ENCODE measurements at regions not wholly inside any gene's neighbourhood (a gene's known extent, or its start where the extent isn't known, plus 50 kb on each side); places are given as distances from the start of the nearest gene placed in this dataset.

DNA sequence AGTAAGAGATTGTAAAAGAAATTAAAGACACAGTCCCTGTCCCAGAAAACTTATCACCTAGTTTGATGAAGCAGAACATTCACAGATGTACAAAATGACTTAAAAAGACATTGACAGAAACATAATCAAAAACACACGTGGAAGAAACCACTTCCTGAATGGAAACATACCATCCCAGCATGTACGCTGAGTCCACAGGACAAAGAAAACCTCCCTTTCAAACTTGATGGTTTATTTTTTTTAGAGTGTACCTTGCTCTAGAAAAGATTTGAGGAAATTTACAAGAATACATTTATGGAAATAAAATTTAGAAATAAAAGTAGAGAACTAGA is 140.9 kb downstream of the PMP22 start:
- H3K36me3 ChIP-seq (ENCODE audit: control insufficient read depth in 1 of 2, insufficient read depth in 2 of 2, low read length in 2 of 2) = no peaks in the 10 kb centered on the region
- ChIA-PET CTCF (no interaction called here), POLR2A (no interaction called here), RAD21 (ENCODE audit: low non-redundant PET in 1 of 2, low total read pairs in 2 of 2, uncharacterized antibody in 2 of 2, unreplicated experiment in 2 of 2) (no interaction called here)
- H2AFZ ChIP-seq (ENCODE audit: low read depth, low read length, poor library complexity, severe bottlenecking) = no peak overlapping the region
- no TSS peak for BruUV-seq (replicated peaks)
- no peak for DNase-seq (ENCODE audit: low read depth, low spot score)
- peaks cover 31% of the 10 kb centered on the region for H3K27me3 ChIP-seq (ENCODE audit: insufficient read depth, low read length)
- no peak overlapping the region for H3K9ac ChIP-seq (ENCODE audit: low read length)
- intact Hi-C loops (cut with micrococcal nuclease) = no loop called here
- H3K9me3 ChIP-seq (ENCODE audit: control insufficient read depth in 1 of 2, insufficient read depth in 1 of 2, low read depth in 1 of 2, low read length in 2 of 2) = no peaks in the 10 kb centered on the region
- TF ChIP-seq POLR2A (IDR thresholded peaks at IDR 0.05; ENCODE audit: borderline replicate concordance, extremely low read depth, insufficient read depth, insufficient read length) (no peak), CBX3 (IDR thresholded peaks at IDR 0.05; ENCODE audit: low read depth) (no peak), SIN3A (IDR thresholded peaks at IDR 0.05; ENCODE audit: low read depth) (no peak)
- H3K9me2 ChIP-seq (ENCODE audit: insufficient read depth) = no peaks in the 10 kb centered on the region
- H3K4me2 ChIP-seq (ENCODE audit: low read length) = no peak overlapping the region
- H4K20me1 ChIP-seq (ENCODE audit: insufficient read depth) = no peaks in the 10 kb centered on the region
- H3K4me3 ChIP-seq (replicated peaks in 1 of 2; ENCODE audit: low read depth in 1 of 2, low read length in 2 of 2) = no peak overlapping the region
- ATAC-seq = no peak
- no peaks in the 10 kb centered on the region for H3K79me2 ChIP-seq (ENCODE audit: insufficient read depth, low read length)
- no peak overlapping the region for H3K27ac ChIP-seq (ENCODE audit: low read depth, low read length)
- no peaks in the 10 kb centered on the region for H3K4me1 ChIP-seq (ENCODE audit: control insufficient read depth in 1 of 2, insufficient read depth in 2 of 2, low read length in 2 of 2)

DNA sequence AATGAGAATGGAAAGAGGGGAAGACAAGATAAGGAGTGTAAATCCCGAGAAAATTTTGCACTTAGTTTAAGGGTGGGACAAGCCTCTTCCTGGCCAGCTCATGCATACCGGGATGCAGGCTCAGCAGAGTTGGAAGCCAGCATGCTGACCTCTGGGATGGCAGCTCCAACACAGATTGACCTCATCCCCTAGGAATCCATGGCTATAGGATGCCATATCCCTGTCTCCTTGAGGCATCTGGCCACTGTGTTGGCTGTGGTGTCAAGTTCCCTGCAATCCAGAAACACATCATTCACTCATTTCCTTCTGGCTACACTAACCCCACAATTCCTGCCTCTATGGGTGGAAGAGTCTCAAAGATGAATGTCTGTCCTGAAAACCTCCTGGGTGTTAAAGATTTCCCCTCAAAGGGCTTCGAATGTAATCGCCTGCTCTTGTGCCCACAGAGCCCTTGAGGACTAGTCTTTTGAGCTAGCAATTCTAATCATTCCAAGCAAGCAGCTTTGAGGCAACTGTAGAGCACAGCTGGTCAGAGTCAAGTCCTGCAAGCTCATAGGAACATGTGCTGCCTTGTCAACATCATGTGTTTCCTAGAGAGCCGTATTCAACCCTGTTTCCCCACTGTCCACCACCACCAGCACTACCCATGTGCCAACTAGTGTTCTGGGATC is 141.4 kb downstream of the PMP22 start:
- ATAC-seq = no peak
- CTCF ChIA-PET = no interaction called here
- no TSS peak for BruUV-seq (replicated peaks)

More for the DNA sequence above, 141.4 kb downstream of the PMP22 start:
- DNase-seq (ENCODE audit: low read depth, low spot score) = no peak
- ChIA-PET POLR2A (no interaction called here), RAD21 (ENCODE audit: low non-redundant PET in 1 of 2, low total read pairs in 2 of 2, uncharacterized antibody in 2 of 2, unreplicated experiment in 2 of 2) (no interaction called here)
- Histone ChIP-seq H3K9ac (ENCODE audit: low read length) (no peak overlapping the region), H3K27ac (ENCODE audit: low read depth, low read length) (no peak overlapping the region), H3K9me2 (ENCODE audit: insufficient read depth) (no peaks in the 10 kb centered on the region), H2AFZ (ENCODE audit: low read depth, low read length, poor library complexity, severe bottlenecking) (no peak overlapping the region), H3K4me1 (ENCODE audit: control insufficient read depth in 1 of 2, insufficient read depth in 2 of 2, low read length in 2 of 2) (no peaks in the 10 kb centered on the region), H3K4me2 (ENCODE audit: low read length) (no peak overlapping the region), H3K9me3 (ENCODE audit: control insufficient read depth in 1 of 2, insufficient read depth in 1 of 2, low read depth in 1 of 2, low read length in 2 of 2) (no peaks in the 10 kb centered on the region), H3K4me3 (replicated peaks in 1 of 2; ENCODE audit: low read depth in 1 of 2, low read length in 2 of 2) (no peak overlapping the region), H4K20me1 (ENCODE audit: insufficient read depth) (no peaks in the 10 kb centered on the region), H3K27me3 (ENCODE audit: insufficient read depth, low read length) (peaks cover 35% of the 10 kb centered on the region), H3K36me3 (ENCODE audit: control insufficient read depth in 1 of 2, insufficient read depth in 2 of 2, low read length in 2 of 2) (no peaks in the 10 kb centered on the region), H3K79me2 (ENCODE audit: insufficient read depth, low read length) (no peaks in the 10 kb centered on the region)
- intact Hi-C loops (cut with micrococcal nuclease) = no loop called here
- TF ChIP-seq SP1 (IDR thresholded peaks at IDR 0.05; ENCODE audit: low read depth) = no peak
- no peak for TF ChIP-seq ELF1 (IDR thresholded peaks at IDR 0.05; ENCODE audit: borderline replicate concordance, low read depth)
- no peak for TF ChIP-seq SIN3A (IDR thresholded peaks at IDR 0.05; ENCODE audit: low read depth)
- no peak for TF ChIP-seq YY1 (IDR thresholded peaks at IDR 0.05; ENCODE audit: extremely low read depth, insufficient replicate concordance, low read depth, low read length)
- TF ChIP-seq ZFX (IDR thresholded peaks at IDR 0.05) = no peak
- TF ChIP-seq, protein P1, sequence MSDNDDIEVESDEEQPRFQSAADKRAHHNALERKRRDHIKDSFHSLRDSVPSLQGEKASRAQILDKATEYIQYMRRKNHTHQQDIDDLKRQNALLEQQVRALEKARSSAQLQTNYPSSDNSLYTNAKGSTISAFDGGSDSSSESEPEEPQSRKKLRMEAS (IDR thresholded peaks at IDR 0.05) = no peak
- no peak for TF ChIP-seq FOSL1 (IDR thresholded peaks at IDR 0.05; ENCODE audit: low read depth)
- no peak for TF ChIP-seq ZBTB33 (IDR thresholded peaks at IDR 0.05; ENCODE audit: extremely low read depth, insufficient replicate concordance, low read length)
- TF ChIP-seq, protein P2, sequence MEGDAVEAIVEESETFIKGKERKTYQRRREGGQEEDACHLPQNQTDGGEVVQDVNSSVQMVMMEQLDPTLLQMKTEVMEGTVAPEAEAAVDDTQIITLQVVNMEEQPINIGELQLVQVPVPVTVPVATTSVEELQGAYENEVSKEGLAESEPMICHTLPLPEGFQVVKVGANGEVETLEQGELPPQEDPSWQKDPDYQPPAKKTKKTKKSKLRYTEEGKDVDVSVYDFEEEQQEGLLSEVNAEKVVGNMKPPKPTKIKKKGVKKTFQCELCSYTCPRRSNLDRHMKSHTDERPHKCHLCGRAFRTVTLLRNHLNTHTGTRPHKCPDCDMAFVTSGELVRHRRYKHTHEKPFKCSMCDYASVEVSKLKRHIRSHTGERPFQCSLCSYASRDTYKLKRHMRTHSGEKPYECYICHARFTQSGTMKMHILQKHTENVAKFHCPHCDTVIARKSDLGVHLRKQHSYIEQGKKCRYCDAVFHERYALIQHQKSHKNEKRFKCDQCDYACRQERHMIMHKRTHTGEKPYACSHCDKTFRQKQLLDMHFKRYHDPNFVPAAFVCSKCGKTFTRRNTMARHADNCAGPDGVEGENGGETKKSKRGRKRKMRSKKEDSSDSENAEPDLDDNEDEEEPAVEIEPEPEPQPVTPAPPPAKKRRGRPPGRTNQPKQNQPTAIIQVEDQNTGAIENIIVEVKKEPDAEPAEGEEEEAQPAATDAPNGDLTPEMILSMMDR (IDR thresholded peaks at IDR 0.05 in 2 of 3, conservative IDR thresholded peaks at IDR 0.05 in 1 of 3; ENCODE audit: borderline replicate concordance in 1 of 3, insufficient read depth in 1 of 3, low read depth in 2 of 3, low read length in 2 of 3) = no peak
- no peak for TF ChIP-seq ZNF274 (IDR thresholded peaks at IDR 0.05; ENCODE audit: low read depth, low read length)
